Stimulated activated naive CD4-positive, alpha-beta T cell treated with Interleukin-2 at 50 U/mL for 16 hours (primary cell): ENCODE measurements at regions not wholly inside any gene's neighbourhood (a gene's known extent, or its start where the extent isn't known, plus 50 kb on each side); places are given as distances from the start of the nearest gene placed in this dataset.

Experiments
- DNase-seq: peaks from one replicate; lab custom pipeline; 2025; lab: John Stamatoyannopoulos, UW

GRCh38 chr2:238581126-238581525 is 154.4 kb downstream of the ASB1 start:
- no peak for DNase-seq

GRCh38 chr2:238582159-238582558 is 155.4 kb downstream of the ASB1 start:
- DNase-seq: no peak

GRCh38 chr2:238584617-238585016 is 157.9 kb downstream of the ASB1 start:
- no peak for DNase-seq

GRCh38 chr2:238585836-238586821 is 159.4 kb downstream of the ASB1 start:
- no peak for DNase-seq

- no peak for DNase-seq
Observed at GRCh38 chr2:238586931-238587775, 160.4 kb downstream of the ASB1 start.

DNA sequence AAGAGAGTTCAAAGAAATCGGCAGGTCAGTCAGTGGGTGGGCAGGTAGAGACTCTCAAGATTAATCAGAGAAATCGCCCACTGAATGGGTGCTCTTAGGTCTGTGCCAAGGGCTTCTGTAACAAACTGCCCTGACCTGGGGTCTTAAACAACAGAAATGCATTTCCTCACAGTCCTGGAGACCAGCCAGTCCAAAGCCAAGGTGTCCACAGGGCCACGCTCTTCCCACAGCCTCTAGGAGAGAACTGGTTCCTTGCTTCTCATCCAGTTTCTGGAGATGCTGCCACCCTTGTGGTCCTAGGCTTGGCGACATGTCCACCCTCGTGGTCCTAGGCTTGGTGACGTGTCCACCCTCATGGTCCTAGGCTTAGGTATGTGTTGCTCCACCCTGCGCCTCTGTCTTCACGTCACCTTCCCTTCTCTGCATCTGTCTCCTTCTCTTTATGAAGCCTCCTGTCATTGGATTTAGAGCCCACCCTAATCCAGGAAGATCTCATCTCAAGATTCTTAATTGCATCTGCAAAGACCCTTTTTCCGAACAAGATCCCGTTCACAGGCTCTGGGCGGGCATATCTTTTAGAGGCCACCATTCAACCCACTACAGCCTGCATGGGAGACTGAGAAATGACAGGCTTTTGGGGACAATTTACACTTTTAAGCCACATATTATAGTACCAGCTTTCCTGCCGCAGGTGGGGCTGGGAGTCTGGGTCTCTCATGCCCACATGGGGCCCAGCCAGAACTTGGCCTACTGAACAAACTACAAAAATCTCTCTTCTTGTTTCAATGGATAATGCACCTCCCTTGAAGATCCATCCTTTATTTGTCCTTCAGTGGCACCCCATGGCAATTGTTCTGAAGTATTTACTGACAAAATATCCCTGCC is 161.3 kb downstream of the ASB1 start:
- no peak for DNase-seq

GRCh38 chr2:238589591-238590460 is 163.1 kb downstream of the ASB1 start:
- DNase-seq: no peak

GRCh38 chr2:238591732-238592131 is 165.0 kb downstream of the ASB1 start:
- no peak for DNase-seq

DNA sequence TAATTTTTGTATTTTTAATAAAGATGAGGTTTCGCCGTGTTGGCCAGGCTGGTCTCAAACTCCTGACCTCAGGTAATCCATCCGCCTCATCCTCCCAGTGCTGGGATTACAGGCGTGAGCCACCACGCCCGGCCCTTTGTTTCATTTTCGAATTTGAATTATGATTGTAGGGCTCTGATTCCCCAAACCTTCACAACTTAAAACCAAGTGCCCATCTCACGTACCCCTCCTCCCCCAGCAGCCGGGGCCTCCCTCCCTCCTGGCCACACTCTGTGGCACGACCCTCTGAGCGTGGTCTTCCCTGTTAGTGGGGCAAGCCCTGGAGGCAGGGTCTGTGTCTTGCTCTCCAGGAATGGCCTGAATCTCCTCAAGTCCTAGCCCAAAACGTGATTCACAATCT is 166.5 kb downstream of the ASB1 start:
- no peak for DNase-seq

DNA sequence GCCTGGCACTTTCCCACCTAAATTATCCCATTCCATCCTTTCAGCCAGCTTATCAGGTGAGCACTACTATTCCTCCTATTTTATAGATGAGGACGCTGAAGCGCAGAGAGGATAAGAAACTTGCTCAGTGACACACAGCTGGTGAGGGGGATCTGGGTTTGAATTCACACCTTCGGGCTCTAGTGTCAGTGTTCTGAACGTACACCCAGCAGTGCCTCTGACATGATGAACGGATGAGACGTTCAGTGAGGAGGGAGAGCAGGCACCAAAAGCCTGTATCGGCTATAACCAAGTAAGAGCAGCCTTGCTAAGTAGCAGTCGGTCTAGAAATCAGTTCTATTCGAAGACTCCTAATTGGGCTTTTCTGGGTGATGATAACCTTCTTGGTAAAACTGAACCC is 167.0 kb downstream of the ASB1 start:
- DNase-seq: no peak

DNA sequence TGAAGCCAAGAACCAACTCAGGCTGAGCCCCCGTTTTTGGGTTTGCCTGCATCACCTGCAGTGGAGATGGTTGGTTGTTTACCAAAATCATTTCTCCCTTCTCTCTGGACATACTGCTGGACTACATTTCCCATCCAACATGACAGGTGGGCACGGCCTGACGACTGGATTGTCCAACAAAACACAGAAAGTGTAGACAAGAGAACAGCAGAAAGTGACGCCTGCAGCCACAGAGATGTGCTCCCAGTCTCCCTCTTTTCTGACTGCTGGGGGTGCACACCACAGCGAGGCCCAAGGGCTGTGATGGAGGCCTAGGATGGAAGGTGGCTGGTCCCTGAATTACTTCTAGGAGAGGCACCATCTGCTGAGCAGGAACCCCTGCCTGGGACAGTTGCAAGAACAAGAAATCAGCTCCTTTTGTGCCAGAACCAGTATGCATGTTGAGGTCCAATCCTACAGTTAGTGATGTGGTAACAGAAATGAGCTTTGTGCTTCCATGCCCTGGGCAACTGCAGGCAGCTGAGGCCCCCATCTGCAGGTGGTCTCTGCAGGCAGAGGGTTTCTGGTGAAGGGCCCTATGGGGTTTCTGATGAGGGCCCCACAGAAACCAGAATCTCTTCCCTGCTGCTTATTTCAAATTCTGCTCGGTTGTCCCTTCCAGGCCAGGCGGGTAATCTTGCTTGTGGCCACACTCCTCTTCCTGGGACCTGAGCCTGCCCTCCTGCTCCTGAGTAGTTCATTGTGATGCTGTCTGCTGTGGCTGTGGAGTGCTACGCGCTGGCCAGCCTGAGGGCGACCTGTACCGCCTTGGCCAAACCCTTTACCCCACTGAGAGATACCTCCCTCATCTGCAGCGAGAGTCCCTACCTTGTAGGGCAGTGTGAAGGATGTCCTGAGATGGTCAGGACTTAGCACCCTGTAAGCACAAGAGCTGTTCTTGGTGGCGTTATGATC is 168.3 kb downstream of the ASB1 start:
- no peak for DNase-seq

DNA sequence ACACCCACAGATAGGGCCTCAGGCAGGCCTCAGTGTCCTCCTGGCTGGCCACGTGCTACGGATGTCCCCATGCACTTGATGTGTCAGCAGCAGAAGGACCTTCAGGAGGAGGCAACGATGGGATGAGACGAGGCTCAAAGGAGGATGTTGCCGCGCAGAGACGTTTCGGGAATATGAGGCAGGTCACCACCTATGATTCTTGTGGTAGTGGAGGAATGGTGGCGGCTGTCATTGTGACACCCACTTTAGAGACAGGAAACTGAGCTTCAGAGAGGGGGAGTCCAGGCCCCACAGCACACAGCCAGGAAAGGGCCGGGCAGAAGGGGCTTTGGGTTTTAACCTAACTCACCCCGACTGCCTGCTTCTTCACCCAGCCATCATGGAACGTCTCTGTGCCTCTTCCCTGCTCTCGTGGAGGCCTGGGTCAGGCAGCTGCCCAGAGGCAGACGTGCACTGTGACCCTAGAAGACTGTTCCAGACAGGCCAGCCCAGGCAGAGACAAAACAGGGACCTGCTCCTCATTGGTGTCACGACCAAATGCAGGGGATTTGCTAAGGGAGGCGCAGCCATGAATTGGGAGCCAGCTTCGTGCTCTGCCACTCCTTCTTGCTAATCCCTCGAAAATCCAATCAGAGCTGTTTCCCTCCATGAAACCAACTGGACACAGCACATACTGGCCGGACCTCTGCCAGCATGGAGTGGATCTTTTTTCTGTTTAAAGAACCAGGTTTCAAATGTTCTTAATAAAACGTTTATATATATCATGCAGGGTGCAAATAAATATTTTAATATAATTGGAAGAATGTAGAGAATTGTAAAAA is 169.2 kb downstream of the ASB1 start:
- no peak for DNase-seq

- no peak for DNase-seq
Observed at GRCh38 chr2:238596571-238597551, 170.1 kb downstream of the ASB1 start.

DNA sequence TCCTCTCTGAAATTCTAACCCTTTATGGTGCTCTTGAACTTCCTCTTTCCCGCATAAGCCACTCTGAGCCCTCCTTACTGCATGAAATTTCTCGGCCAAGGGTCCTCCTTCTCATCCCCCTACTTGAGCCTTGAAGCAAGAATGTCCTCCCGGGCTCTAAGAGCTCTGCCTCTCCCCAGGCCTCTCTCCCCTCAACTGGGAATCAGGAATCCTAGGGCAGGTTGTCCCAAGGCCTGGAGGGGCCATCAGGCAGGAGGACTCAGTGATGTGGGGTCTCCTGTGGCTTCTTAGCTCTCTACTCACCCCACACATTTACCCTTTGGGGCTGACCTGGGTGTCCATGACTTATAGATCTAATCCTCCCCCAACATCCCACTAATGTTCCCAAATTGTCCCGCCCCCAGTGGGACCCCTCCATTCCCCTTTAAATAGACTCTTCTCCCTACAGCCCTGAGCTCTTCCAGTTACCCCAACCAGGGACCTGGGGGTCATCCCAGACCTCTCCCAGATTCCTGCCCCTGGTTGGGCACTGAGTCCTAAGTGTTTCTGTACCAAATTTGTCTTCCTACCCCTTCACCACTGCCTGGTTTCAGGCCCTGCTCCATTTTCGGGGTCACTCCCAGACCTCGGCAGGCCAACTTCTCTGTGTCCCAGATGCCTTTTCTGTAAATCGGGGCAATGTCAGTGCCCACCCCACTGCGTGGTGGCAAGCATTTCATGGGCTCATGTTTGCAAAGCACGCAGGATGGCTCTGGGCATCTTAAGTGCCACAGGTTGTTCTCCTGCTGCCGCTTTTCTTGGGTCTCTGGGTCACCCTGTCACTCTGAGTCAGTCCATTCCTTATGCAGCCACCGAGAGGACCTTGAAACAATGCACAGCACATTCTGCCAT is 171.2 kb downstream of the ASB1 start:
- DNase-seq: no peak

GRCh38 chr2:238598802-238599530 is 172.2 kb downstream of the ASB1 start:
- DNase-seq: no peak
